Left forelimb (tissue), 1 donor: ENCODE measurements at regions not wholly inside any gene's neighbourhood (a gene's known extent, or its start where the extent isn't known, plus 50 kb on each side); places are given as distances from the start of the nearest gene placed in this dataset.
"Not testable (repeated sequence)": the region's sequence is repeated elsewhere in the genome, so short reads cannot be mapped to it uniquely, and the experiment has no call there.

ENCODE experiments used
- DNase-seq: peaks from one replicate; pipeline ENCODE4 v3.0.0-alpha.2; 2018; ENCODE audit warnings: low spot score

- DNase-seq: no peak
Measured at GRCh38 chr15:56808160-56808559, 74.9 kb upstream of the ZNF280D start.

- DNase-seq: no peak
Measured at GRCh38 chr15:56806148-56806536, 72.8 kb upstream of the ZNF280D start.

GRCh38 chr15:56805466-56806147, 72.3 kb upstream of the ZNF280D start:
- no peak for DNase-seq

GRCh38 chr15:56804938-56805337, 71.6 kb upstream of the ZNF280D start:
- DNase-seq: no peak

- no peak for DNase-seq
Measured at GRCh38 chr15:56804279-56804678, 71.0 kb upstream of the ZNF280D start.

- no peak for DNase-seq
Measured at GRCh38 chr15:56802161-56802560, 68.9 kb upstream of the ZNF280D start.

GRCh38 chr15:56798639-56799038, 65.3 kb upstream of the ZNF280D start:
- no peak for DNase-seq

GRCh38 chr15:56797720-56798275, 64.5 kb upstream of the ZNF280D start:
- DNase-seq: no peak

GRCh38 chr15:56795502-56795901, 62.2 kb upstream of the ZNF280D start:
- no peak for DNase-seq

GRCh38 chr15:56794553-56795329, 61.4 kb upstream of the ZNF280D start:
- no peak for DNase-seq

- no peak for DNase-seq
Measured at GRCh38 chr15:56794165-56794552, 60.9 kb upstream of the ZNF280D start.

- no peak for DNase-seq
Measured at GRCh38 chr15:56792211-56792610, 58.9 kb upstream of the ZNF280D start.

- DNase-seq: not testable (repeated sequence)
Measured at GRCh38 chr15:56791521-56791920, 58.2 kb upstream of the ZNF280D start.

GRCh38 chr15:56788359-56788758, 55.0 kb upstream of the ZNF280D start:
- DNase-seq: no peak

GRCh38 chr15:56786966-56787365, 53.7 kb upstream of the ZNF280D start:
- no peak for DNase-seq

- DNase-seq: no peak
Measured at GRCh38 chr15:56783857-56784661, 50.8 kb upstream of the ZNF280D start.

GRCh38 chr15:56783156-56783856, 50.0 kb upstream of the ZNF280D start:
- DNase-seq: no peak
